GM23248 (cell line): ENCODE measurements at regions not wholly inside any gene's neighbourhood (a gene's known extent, or its start where the extent isn't known, plus 50 kb on each side); places are given as distances from the start of the nearest gene placed in this dataset.

ENCODE experiments used
- DNase-seq: peaks from one replicate; pipeline ENCODE4 v3.0.0-alpha.2; 2015
- H2AFZ ChIP-seq: fragments of 200-600 bp; sonication (generic); 2 replicates; pipeline ENCODE4 v1.6.1; 2016; ENCODE audit warnings: antibody characterized with exemption
- H3F3A ChIP-seq: fragments of 200-600 bp; sonication (generic); 2 replicates; pipeline ENCODE4 v1.6.1; 2016; ENCODE audit warnings: mild to moderate bottlenecking, antibody characterized with exemption, mixed run types; ENCODE audit not compliant: insufficient read depth
- H3K27ac ChIP-seq: fragments of 200-600 bp; sonication (generic); 2 replicates; pipeline ENCODE4 v1.5.1; 2016; ENCODE audit warnings: mild to moderate bottlenecking
- H3K27me3 ChIP-seq: fragments of 200-600 bp; sonication (generic); replicated peaks from 2 replicates; pipeline ENCODE4 v1.6.1; 2016; ENCODE audit warnings: mild to moderate bottlenecking; ENCODE audit not compliant: insufficient read depth
- H3K36me3 ChIP-seq: fragments of 200-600 bp; sonication (generic); 2 replicates; pipeline ENCODE4 v1.6.1; 2016; ENCODE audit warnings: low read depth, mild to moderate bottlenecking
- H3K4me1 ChIP-seq: fragments of 200-600 bp; sonication (generic); 2 replicates; pipeline ENCODE4 v1.6.1; 2016; ENCODE audit warnings: mild to moderate bottlenecking; ENCODE audit not compliant: insufficient read depth
- H3K4me2 ChIP-seq: fragments of 200-600 bp; sonication (generic); one replicate; pipeline ENCODE4 v1.6.1; 2016; ENCODE audit warnings: mild to moderate bottlenecking; ENCODE audit not compliant: unreplicated experiment
- H3K4me3 ChIP-seq: fragments of 200-600 bp; sonication (generic); 2 replicates; pipeline ENCODE4 v1.5.1; 2016; ENCODE audit warnings: mild to moderate bottlenecking
- H3K79me2 ChIP-seq: fragments of 200-600 bp; sonication (generic); 2 replicates; pipeline ENCODE4 v1.6.1; 2016; ENCODE audit warnings: mild to moderate bottlenecking; ENCODE audit not compliant: insufficient read depth
- H3K9ac ChIP-seq: fragments of 200-600 bp; sonication (generic); 2 replicates; pipeline ENCODE4 v1.6.1; 2016; ENCODE audit warnings: mild to moderate bottlenecking
- H3K9me2 ChIP-seq: fragments of 200-600 bp; sonication (generic); 2 replicates; pipeline ENCODE4 v1.6.1; 2016; ENCODE audit warnings: mixed run types, mild to moderate bottlenecking, moderate library complexity; ENCODE audit not compliant: insufficient read depth
- H3K9me3 ChIP-seq: fragments of 200-600 bp; sonication (generic); one replicate; pipeline ENCODE4 v1.6.1; 2017; ENCODE audit warnings: low read depth
- H4K20me1 ChIP-seq: fragments of 200-600 bp; sonication (generic); 2 replicates; pipeline ENCODE4 v1.6.0; 2016; ENCODE audit not compliant: insufficient read depth
- EZH2 ChIP-seq: fragments of 200-600 bp; sonication (generic); IDR thresholded peaks from 2 replicates; pipeline ENCODE4 v1.6.1; 2018; ENCODE audit warnings: antibody characterized with exemption, mild to moderate bottlenecking; ENCODE audit not compliant: insufficient read depth, poor library complexity, severe bottlenecking
- EZH2phosphoT487 ChIP-seq: fragments of 200-600 bp; sonication (generic); IDR thresholded peaks from 2 replicates; pipeline ENCODE4 v1.6.1; 2018; ENCODE audit warnings: antibody characterized with exemption, moderate library complexity, mild to moderate bottlenecking, low read depth; ENCODE audit not compliant: insufficient read depth
- WGBS, 2 experiments: methylation state at CpG; one replicate each; pipeline ENCODE4 v1.1.6; 2015 to 2017; ENCODE audit warnings: low lambda C conversion rate in 2 of 2, low coverage in 1 of 2; ENCODE audit errors: missing lambda C conversion rate in 2 of 2; 5-methylcytosine and 5-hydroxymethylcytosine counted together
- in situ Hi-C: fragments of 300-500 bp; cut with MboI; formaldehyde crosslinking; loops from 2 replicates; pipeline ENCODE4 v1.15.0; 2020

- no peak overlapping the region for H3K27ac ChIP-seq
Measured at GRCh38 chr2:16368328-16368727, 297.3 kb downstream of the CYRIA start.

GRCh38 chr2:16365366-16365765 is 300.3 kb downstream of the CYRIA start:
- Histone ChIP-seq H3K27ac (no peak overlapping the region), H3K9me3 (no peaks in the 10 kb centered on the region), H3K4me3 (no peak overlapping the region), H2AFZ (no peak overlapping the region), H3K36me3 (no peaks in the 10 kb centered on the region), H3K4me2 (no peak overlapping the region), H3K4me1 (no peaks in the 10 kb centered on the region), H3K27me3 (no peaks in the 10 kb centered on the region), H3K79me2 (no peaks in the 10 kb centered on the region), H3K9me2 (no peaks in the 10 kb centered on the region), H3F3A (no peaks in the 10 kb centered on the region), H3K9ac (no peak overlapping the region), H4K20me1 (no peaks in the 10 kb centered on the region)
- in situ Hi-C loops = no loop called here
- DNase-seq = no peak
- TF ChIP-seq EZH2phosphoT487 = no peak

More at GRCh38 chr2:16368328-16368727, 297.3 kb downstream of the CYRIA start:
- H3K9me2 ChIP-seq = no peaks in the 10 kb centered on the region
- no peaks in the 10 kb centered on the region for H3K9me3 ChIP-seq
- no peaks in the 10 kb centered on the region for H3F3A ChIP-seq
- H2AFZ ChIP-seq = no peak overlapping the region
- H3K79me2 ChIP-seq = no peaks in the 10 kb centered on the region
- TF ChIP-seq EZH2phosphoT487 (no peak), EZH2 (no peak)
- H4K20me1 ChIP-seq = no peaks in the 10 kb centered on the region
- no peaks in the 10 kb centered on the region for H3K36me3 ChIP-seq
- no peak for DNase-seq
- no peak overlapping the region for H3K4me3 ChIP-seq
- in situ Hi-C loops = no loop called here
- H3K4me2 ChIP-seq = no peak overlapping the region
- no peaks in the 10 kb centered on the region for H3K27me3 ChIP-seq
- WGBS, 2 experiments = 0 to 2% methylated on average over 3 of the region's 3 CpGs
- no peak overlapping the region for H3K9ac ChIP-seq
- no peaks in the 10 kb centered on the region for H3K4me1 ChIP-seq

GRCh38 chr2:16363581-16363980 is 302.1 kb downstream of the CYRIA start:
- no peaks in the 10 kb centered on the region for H3K9me2 ChIP-seq
- in situ Hi-C loops = no loop called here
- TF ChIP-seq EZH2 = no peak
- no peak for TF ChIP-seq EZH2phosphoT487

DNA sequence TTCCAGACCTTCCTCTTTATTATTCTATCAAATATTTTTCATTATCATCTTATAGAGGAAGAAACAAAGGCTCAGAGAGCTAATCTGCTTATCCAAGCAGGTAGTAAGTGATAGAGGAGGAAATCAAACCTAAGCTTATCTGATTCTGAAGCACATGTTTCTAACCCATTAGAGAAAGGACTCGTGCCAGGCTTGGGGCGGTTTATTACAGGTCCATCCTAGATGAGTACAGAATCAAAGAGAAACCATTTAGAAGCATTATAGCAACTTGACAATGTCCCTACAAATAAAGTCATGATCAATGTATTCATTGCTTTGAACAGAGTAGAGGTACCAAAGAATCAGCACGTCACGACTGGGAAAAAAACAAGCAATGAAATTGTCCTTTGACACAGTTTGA is 303.0 kb downstream of the CYRIA start:
- H3K9me3 ChIP-seq = no peaks in the 10 kb centered on the region
- no peak overlapping the region for H3K27ac ChIP-seq
- H3K4me1 ChIP-seq = no peaks in the 10 kb centered on the region
- H3K4me2 ChIP-seq = no peak overlapping the region
- no peak overlapping the region for H2AFZ ChIP-seq
- in situ Hi-C loops = no loop called here
- no peaks in the 10 kb centered on the region for H3K36me3 ChIP-seq
- H3F3A ChIP-seq = no peaks in the 10 kb centered on the region
- WGBS, 2 experiments = 14 to 18% methylated on average over 4 of the region's 4 CpGs
- H3K4me3 ChIP-seq = no peak overlapping the region
- no peak overlapping the region for H3K9ac ChIP-seq
- H4K20me1 ChIP-seq = no peaks in the 10 kb centered on the region
- TF ChIP-seq EZH2phosphoT487 = no peak
- TF ChIP-seq EZH2 = no peak
- H3K27me3 ChIP-seq = no peaks in the 10 kb centered on the region
- no peaks in the 10 kb centered on the region for H3K79me2 ChIP-seq
- no peaks in the 10 kb centered on the region for H3K9me2 ChIP-seq
- no peak for DNase-seq

More at GRCh38 chr2:16363581-16363980, 302.1 kb downstream of the CYRIA start:
- Histone ChIP-seq H2AFZ (no peak overlapping the region), H3K4me3 (no peak overlapping the region), H3K36me3 (no peaks in the 10 kb centered on the region), H3K9ac (no peak overlapping the region), H3K27ac (no peak overlapping the region), H3K27me3 (no peaks in the 10 kb centered on the region), H3F3A (no peaks in the 10 kb centered on the region), H3K4me1 (no peaks in the 10 kb centered on the region), H4K20me1 (no peaks in the 10 kb centered on the region), H3K79me2 (no peaks in the 10 kb centered on the region), H3K9me3 (no peaks in the 10 kb centered on the region), H3K4me2 (no peak overlapping the region)
- no peak for DNase-seq
- 19 to 24% methylated on average over 3 of the region's 3 CpGs for WGBS, 2 experiments

- H3K36me3 ChIP-seq = no peaks in the 10 kb centered on the region
- no peak for DNase-seq
- TF ChIP-seq EZH2phosphoT487 (no peak), EZH2 (no peak)
- H2AFZ ChIP-seq = no peak overlapping the region
- H3K27me3 ChIP-seq = no peaks in the 10 kb centered on the region
- H3K27ac ChIP-seq = no peak overlapping the region
- H3K4me2 ChIP-seq = no peak overlapping the region
- H3K9me3 ChIP-seq = no peaks in the 10 kb centered on the region
- in situ Hi-C loops = no loop called here
- no peak overlapping the region for H3K4me3 ChIP-seq
- no peaks in the 10 kb centered on the region for H3K4me1 ChIP-seq
- no peaks in the 10 kb centered on the region for H3F3A ChIP-seq
- H3K9me2 ChIP-seq = no peaks in the 10 kb centered on the region
- 15 to 18% methylated on average over 9 of the region's 9 CpGs for WGBS, 2 experiments
- no peaks in the 10 kb centered on the region for H3K79me2 ChIP-seq
- no peaks in the 10 kb centered on the region for H4K20me1 ChIP-seq
- H3K9ac ChIP-seq = no peak overlapping the region
Measured at GRCh38 chr2:16361261-16361995, 304.2 kb downstream of the CYRIA start.
